Lung (tissue), 11 donors: ENCODE measurements at regions not wholly inside any gene's neighbourhood (a gene's known extent, or its start where the extent isn't known, plus 50 kb on each side); places are given as distances from the start of the nearest gene placed in this dataset.

ENCODE experiments used
- ATAC-seq: fragments of 200-7000 bp; cut with Tn5 transposase; one replicate; pipeline ENCODE4 v1.9.1; 2020; ENCODE audit warnings: moderate number of reproducible peaks; ENCODE audit not compliant: insufficient read depth, low FRiP score
- DNase-seq, 3 donors: peaks; one replicate each; pipeline ENCODE4 v3.0.0-alpha.2; 2013 to 2017
- H3K27ac ChIP-seq, 2 donors: one replicate each; pipeline ENCODE4 v1.5.1; 2013; ENCODE audit warnings: mild to moderate bottlenecking in 2 of 2, moderate library complexity in 2 of 2, control low read depth in 1 of 2, inconsistent platforms in 1 of 2, low read depth in 1 of 2, low read length in 1 of 2
- H3K27me3 ChIP-seq, 3 donors: one replicate each; pipeline ENCODE4 v1.5.1; 2013; ENCODE audit warnings: low read length in 2 of 3; ENCODE audit not compliant: control insufficient read depth in 3 of 3, insufficient read depth in 3 of 3
- H3K36me3 ChIP-seq, 4 donors: one replicate each; pipeline ENCODE4 v1.5.1; 2013; ENCODE audit warnings: low read length in 4 of 4, mild to moderate bottlenecking in 1 of 4, moderate library complexity in 1 of 4; ENCODE audit not compliant: control insufficient read depth in 4 of 4, insufficient read depth in 4 of 4
- H3K4me1 ChIP-seq, 5 donors: one replicate each; pipeline ENCODE4 v1.5.1; 2013; ENCODE audit warnings: low read length in 5 of 5, mild to moderate bottlenecking in 2 of 5, moderate library complexity in 1 of 5; ENCODE audit not compliant: control insufficient read depth in 5 of 5, insufficient read depth in 5 of 5
- H3K4me3 ChIP-seq: one replicate; pipeline ENCODE4 v1.5.1; 2013; ENCODE audit warnings: mild to moderate bottlenecking, control low read depth, moderate library complexity
- H3K9ac ChIP-seq, 2 donors: one replicate each; pipeline ENCODE4 v1.5.1; 2013; ENCODE audit warnings: low read length in 2 of 2, control low read depth in 1 of 2; ENCODE audit not compliant: insufficient read depth in 1 of 2
- H3K9me3 ChIP-seq, 4 donors: one replicate each; pipeline ENCODE4 v1.5.1; 2013; ENCODE audit warnings: low read length in 3 of 4, mild to moderate bottlenecking in 1 of 4, moderate library complexity in 1 of 4; ENCODE audit not compliant: control insufficient read depth in 4 of 4, insufficient read depth in 3 of 4
- WGBS, 2 donors: extraction: QIAGEN DNeasy Blood & Tissue Kit; methylation state at CpG; one replicate each; pipeline ENCODE4 v1.1.7; 2013; 5-methylcytosine and 5-hydroxymethylcytosine counted together
- TF ChIP-seq, protein P1 (sequence below): IDR thresholded peaks from 2 replicates; pipeline ENCODE4 v1.5.1; 2012; ENCODE audit warnings: mild to moderate bottlenecking; ENCODE audit errors: control extremely low read depth, extremely low read depth
- donor health status: control.
- donor health status: control.
- donor health status: Bipolar disorder and iron deficiency.
- donor health status: healthy.
- donor health status: DM: yes; HTN: yes; CAD: no.

DNA sequence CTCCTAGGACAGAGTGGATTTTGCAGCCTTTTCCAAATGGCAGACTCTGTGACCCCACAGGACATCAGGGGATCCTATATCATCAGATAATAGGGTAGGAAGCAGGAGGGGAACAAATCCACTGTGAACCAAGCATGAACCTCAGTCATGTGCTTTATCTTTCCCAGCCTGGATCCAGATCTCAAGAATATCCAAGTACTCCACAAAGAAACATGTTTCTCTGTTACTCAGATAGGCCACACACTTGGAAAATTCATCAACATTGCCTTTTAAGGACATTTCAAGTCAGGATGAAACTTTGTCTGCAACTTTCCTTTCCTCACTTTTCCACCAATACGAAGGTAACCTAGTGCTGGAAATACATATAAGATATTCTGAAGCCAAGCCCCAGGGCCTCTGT, 85.8 kb downstream of the RDH14 start:
- ATAC-seq, result no peak
- WGBS, 2 donors, result 87 to 90% methylated on average over 1 of the region's 1 CpG
- H3K27ac ChIP-seq, result no peak overlapping the region

DNA sequence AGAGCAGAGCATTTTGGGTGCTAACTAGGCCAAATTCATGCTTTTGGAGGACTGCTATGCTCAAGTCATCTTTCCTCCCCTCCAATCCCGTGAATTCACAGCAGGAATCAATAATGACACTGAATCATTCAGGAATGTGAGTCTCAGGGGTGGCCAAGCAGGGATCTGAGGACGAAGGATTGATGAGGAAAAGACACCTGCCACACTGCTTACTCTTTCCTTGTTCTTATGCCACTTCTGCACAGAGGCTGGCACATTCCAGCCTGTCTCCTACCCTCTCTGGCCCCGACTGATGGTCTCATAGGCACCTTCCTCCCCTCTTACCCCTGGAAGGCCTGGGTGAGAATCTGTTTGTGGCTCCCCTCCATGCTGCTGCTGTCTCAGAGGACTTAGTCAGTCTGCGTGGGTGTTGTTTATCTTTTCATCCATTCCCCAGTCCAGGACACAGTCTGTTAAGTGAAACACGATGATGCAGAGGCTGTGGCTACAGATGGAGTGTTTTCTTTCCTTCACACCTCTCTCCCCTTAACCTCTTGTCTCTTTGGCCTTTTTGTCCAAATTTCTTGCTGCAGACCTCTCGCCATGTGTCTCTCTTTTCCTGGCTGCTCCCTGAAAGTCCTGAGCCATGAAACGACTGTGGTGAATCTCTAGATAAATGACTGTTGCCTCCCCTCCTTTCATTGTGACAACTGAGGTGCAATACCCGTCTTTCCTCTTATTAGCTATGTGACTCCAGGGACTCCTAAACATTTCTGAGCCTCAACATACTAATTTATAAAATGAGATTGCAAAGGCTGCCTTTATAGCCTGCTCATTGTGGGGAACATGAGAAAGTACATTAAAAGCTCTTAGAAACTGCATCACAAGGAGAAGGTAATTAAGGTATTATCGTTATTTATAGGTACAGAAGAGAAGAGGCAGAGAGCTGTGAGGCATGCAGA, 86.9 kb downstream of the RDH14 start:
- H3K36me3 ChIP-seq, result no peaks in the 10 kb centered on the region
- peaks cover 0 to 2% (median 0%) of the 10 kb centered on the region in 4 donors for H3K9me3 ChIP-seq
- peaks cover 0 to 3% (median 0%) of the 10 kb centered on the region in 3 donors for H3K27me3 ChIP-seq
- H3K9ac ChIP-seq, result no peak overlapping the region
- peak in 2 of 3 donors; percentile 38 to 61 for DNase-seq
- ATAC-seq, result peak; percentile 54
- no peak overlapping the region for H3K27ac ChIP-seq
- peaks cover 0 to 27% (median 14%) of the 10 kb centered on the region in 5 donors for H3K4me1 ChIP-seq
- 48 to 52% methylated on average over 9 of the region's 9 CpGs for WGBS, 2 donors
- TF ChIP-seq, protein P1, sequence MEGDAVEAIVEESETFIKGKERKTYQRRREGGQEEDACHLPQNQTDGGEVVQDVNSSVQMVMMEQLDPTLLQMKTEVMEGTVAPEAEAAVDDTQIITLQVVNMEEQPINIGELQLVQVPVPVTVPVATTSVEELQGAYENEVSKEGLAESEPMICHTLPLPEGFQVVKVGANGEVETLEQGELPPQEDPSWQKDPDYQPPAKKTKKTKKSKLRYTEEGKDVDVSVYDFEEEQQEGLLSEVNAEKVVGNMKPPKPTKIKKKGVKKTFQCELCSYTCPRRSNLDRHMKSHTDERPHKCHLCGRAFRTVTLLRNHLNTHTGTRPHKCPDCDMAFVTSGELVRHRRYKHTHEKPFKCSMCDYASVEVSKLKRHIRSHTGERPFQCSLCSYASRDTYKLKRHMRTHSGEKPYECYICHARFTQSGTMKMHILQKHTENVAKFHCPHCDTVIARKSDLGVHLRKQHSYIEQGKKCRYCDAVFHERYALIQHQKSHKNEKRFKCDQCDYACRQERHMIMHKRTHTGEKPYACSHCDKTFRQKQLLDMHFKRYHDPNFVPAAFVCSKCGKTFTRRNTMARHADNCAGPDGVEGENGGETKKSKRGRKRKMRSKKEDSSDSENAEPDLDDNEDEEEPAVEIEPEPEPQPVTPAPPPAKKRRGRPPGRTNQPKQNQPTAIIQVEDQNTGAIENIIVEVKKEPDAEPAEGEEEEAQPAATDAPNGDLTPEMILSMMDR, result no peak
- no peak overlapping the region for H3K4me3 ChIP-seq

More for the DNA sequence above, 85.8 kb downstream of the RDH14 start:
- Histone ChIP-seq H3K27me3 (peaks cover 0 to 3% (median 0%) of the 10 kb centered on the region in 3 donors), H3K9ac (no peak overlapping the region), H3K36me3 (no peaks in the 10 kb centered on the region), H3K4me3 (no peak overlapping the region), H3K9me3 (peaks cover 0 to 2% (median 0%) of the 10 kb centered on the region in 4 donors), H3K4me1 (peaks cover 0 to 24% (median 14%) of the 10 kb centered on the region in 5 donors)
- TF ChIP-seq, protein P1, result no peak
- peak in 2 of 3 donors; percentile 9 to 40 for DNase-seq

DNA sequence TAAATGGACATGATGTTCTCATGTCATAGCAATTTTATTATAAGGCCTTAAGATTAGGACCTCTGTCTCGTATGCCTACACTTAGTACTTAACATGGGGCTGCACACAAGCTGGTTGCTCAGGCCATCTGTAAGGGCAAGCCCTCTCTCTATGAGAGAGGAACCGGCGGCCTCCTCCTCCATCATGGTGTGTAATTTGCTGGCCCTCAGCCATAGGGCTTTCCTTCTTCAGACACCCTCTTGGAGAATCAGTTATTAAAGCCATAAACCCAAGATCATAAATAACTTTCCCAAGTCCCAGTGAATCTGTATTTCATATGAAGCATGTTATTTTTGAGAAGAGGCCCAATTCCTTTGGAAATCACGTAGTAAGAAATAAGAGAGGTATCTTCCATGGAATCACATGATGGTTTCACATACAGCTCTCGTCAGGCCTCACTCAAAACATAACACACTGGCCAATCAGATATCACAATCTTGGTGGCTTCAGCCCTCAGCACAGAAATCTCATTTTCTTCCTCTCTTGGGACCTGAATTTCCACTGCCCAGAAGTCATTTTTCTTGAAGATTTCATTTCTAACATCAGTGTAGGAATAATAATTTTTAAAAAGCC, 92.6 kb downstream of the RDH14 start:
- TF ChIP-seq, protein P1, result no peak
- DNase-seq (peak; percentile 75 to 97 (median 92)), ATAC-seq (no peak)
- Histone ChIP-seq H3K9ac (no peak overlapping the region), H3K9me3 (peaks cover 0 to 2% (median 0%) of the 10 kb centered on the region in 4 donors), H3K4me1 (peaks cover 0 to 32% (median 12%) of the 10 kb centered on the region in 5 donors), H3K27ac (no peak overlapping the region), H3K27me3 (peaks cover 0 to 3% (median 0%) of the 10 kb centered on the region in 3 donors), H3K4me3 (no peak overlapping the region), H3K36me3 (no peaks in the 10 kb centered on the region)
- 77 to 91% methylated on average over 5 of the region's 5 CpGs for WGBS, 2 donors
